Activated CD4-positive, alpha-beta T cell treated with anti-CD3 and anti-CD28 coated beads, Interleukin-2, amount 50 U/mL, for 1 hour (primary cell): ENCODE measurements at regions not wholly inside any gene's neighbourhood (a gene's known extent, or its start where the extent isn't known, plus 50 kb on each side); places are given as distances from the start of the nearest gene placed in this dataset.
"Not testable (repeated sequence)": the region's sequence is repeated elsewhere in the genome, so short reads cannot be mapped to it uniquely, and the experiment has no call there.

Experiments
- DNase-seq: peaks from one replicate; pipeline ENCODE4 v3.0.0-alpha.2; 2020

DNA sequence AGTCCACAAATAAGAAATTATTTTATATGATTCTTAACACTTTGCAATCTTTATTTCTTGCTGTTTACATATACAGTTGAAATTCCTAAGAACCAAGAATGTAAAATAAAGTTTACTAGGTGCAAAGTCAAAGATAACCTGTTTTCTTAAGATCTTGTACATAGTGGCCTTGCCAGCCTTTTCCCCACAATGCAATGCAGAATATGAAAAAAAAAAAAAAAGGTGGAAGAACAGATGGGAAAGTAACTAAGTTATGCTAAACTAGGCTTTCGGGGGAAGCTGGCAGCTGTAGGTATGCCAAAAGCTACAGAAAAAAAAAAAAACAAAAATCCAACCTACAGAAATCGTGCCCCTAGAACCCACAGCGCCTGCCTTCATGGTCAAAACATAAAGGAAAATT is 1588.4 kb downstream of the STIM2 start:
- no peak for DNase-seq

DNA sequence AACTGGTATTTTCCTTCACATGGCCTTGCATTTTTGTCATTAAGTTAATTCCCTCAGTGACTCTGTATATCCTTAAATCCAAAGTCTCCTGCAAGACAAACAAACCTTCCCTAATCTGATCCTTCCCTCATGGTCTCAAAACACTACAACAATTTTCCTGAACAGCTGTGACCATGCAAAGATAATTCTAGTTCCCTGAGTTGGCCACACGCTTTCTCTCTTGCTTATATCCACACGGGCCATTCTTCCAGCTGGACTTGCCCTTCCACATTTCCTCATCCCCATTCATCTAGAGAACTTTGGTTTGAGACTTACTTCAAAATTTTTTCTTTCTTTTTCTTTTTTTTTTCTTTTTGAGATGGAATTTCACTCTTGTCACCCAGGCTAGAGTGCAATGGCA is 1590.7 kb downstream of the STIM2 start:
- DNase-seq, result no peak

DNA sequence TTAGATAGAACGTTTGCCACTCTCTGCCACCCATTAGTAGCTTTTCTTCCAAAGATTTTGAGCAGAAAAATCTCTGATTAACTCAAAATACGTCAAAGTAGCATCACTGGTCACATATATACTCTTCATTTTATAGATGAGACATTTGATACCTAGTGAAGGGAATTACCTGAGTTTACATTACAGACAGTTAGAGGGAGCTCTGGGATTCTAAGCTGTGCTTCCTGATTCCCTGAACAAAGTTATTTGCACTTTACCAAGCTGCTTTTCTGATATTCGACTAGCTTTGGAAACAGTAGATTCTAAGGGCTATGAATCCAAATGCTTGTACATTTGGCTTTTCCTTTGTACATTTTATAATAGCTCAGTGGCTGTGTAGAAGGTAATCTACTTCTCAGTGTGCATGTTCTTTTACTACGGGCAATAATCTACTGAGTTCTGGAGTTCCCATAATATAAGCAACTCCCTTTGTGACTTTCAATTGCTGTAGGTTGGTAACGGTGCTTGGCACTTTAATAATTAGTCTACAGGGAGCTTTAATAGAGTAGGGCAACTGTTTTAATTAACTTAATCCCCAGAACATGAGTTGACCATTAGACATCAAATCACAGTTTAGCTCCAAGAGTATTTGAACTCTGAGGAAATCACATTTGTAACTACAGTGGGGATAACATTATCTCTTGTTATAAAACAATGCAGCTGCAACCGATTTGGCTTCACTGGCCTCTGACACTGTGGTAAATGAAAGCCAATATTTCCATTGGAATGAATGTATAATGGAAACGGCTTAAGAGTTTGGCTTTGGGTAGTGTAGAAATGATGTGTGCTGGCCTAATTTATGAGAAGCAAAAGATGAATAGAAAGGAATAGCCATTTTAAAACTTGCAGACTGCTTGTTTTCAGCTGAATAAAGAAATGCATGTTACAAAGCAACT is 1602.4 kb downstream of the STIM2 start:
- no peak for DNase-seq

DNA sequence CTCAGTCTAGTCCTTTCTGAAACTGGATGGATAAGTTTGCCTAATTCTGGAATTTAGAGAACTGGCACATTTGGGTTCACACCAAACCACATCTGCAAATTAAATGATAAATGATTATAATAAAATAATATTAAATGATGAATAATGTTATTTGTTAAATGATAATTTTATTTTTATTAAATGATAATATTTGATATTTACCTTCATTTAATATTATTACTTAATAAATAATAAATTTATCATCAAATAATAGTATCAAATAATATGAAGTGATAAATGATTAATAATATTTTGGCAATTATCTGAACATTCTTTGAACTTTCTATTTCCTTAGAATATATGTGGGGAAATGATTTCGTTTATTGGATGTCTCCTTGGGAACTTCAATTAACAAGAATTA is 1604.2 kb downstream of the STIM2 start:
- DNase-seq, result no peak

DNA sequence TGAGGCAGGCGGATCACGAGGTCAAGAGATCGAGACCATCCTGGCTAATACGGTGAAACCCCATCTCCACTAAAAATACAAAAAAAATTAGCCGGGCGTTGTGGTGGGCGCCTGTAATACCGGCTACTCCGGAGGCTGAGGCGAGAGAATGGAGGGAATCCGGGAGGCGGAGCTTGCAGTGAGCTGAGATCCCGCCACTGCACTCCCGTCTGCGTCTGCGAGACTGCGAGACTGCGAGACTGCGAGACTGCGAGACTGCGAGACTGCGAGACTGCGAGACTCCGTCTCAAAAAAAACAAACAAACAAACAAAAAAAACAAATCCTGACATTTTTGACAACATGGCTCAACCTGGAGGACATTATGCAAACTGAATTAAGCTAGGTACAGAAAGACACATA is 1606.2 kb downstream of the STIM2 start:
- DNase-seq, result not testable (repeated sequence)

DNA sequence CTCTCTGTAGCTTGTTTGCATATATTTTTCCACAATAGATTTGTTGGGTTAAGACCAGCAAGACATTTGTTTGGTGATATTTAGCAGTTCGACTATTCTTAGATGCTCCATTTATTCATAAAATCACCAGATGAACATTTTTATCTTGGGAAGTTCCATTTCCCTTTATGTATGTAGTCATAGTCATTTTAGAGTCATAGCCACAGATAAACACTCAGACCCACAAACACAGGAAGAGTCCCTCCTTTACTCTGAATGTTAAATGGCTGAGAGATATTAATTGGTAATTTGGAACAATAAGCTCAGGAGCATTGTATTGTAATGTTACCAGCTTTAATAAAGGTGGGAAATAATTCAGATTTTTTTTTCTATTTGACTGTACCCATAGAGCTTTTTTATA is 1608.7 kb downstream of the STIM2 start:
- no peak for DNase-seq

DNA sequence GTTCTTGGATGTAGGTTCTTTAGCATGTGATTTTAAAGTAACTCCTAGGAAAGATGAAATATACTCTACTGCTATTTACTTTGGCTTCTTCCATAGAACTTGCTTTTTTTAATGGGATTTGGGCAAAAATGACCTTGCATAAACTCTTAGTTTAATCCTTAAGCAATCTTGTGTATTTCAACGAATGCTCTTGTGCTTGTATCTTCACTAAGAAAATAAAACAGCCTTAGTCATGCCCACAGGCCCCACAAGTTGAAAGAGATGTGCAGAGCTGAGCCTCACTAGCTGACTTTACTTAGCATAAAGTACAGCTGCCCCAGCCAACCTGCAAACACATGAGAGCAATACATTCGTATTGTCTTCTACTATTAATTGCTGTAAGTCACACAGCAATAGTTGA is 1609.2 kb downstream of the STIM2 start:
- DNase-seq, result no peak

DNA sequence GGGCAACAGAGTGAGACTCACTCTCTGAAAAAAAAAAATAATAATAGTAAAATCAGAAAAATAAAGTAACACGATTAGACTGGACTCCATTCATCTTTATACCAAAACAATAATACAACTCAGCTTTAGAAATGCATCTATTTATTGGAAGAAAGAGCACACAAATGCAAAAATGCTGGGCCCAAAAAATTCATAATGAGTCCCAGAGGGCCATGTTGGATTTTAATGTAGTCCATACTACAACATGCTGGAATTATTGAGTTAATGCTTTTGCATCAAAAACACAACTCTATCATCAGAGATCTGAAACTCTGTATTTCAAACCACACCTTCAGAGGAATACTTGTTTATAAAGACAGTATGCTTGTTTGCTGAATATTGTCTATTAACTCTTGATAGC is 1614.7 kb downstream of the STIM2 start:
- DNase-seq, result no peak

DNA sequence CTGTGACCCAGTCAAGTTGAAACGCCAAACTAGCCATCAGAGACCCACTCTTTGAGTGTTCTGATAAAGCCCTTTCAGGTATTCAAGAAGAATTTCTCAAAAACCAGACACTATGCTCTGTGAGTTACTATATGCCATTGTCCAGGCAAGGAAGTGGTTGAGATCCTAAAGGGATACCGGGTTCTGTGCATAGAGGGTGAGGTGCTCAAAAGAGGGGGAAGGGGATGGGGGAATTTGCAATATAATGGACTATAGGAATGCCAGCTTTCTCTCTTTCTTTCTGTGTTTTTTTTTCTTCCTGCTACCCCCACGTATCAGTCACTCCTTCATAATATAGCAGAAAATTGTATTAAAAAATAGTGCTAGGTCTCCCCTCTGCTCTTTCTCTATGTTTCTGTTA is 1619.0 kb downstream of the STIM2 start:
- no peak for DNase-seq

DNA sequence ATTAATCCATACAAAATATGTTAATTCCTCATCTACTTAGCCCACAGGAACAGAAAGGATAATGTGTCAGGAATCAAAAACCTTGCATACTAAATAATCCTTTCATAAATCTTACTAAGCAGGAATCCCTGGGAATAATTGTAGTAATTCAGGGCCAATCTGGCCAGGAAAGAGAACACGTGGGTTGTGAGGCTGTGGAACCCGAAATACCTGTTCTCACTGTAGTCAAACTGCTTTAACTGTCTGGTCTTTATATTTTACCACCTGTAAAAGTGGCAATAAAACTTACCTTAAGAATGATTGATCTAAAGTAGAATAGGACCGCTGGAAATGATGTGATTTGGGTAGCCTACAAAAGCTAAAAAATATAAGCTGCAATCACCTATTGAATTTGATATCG is 1620.9 kb downstream of the STIM2 start:
- no peak for DNase-seq

DNA sequence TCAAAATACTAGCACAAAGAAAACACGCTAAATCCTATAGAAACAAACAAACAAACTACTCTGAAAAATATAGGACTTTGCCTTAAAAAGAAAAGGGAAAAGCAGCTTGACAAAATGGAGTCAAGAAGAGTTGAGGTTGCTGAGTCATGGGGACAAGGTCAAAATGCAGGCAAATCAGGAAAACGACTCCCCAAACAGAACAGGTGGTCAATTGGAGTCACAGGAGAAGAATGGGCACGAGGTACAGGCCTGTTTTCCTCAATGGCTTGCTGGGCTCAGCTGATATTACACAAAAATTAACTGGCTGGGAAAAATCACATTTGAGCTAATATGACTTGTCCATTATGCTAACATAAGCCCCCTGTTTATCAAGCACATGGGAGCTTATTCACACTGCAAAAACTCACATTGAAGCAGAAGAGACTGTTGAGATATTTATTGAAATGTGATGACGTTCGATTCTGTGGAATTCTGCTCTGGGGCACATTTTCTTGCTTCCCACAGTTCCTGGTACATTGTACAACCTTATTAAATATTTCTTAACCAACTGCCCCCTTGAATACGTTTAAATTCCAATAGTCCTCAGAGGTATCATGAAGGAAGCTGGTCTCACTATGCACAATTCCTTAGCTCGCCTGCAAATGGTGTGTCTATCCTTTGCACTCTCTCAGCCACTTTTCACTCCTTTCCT is 1622.1 kb downstream of the STIM2 start:
- DNase-seq, result no peak

DNA sequence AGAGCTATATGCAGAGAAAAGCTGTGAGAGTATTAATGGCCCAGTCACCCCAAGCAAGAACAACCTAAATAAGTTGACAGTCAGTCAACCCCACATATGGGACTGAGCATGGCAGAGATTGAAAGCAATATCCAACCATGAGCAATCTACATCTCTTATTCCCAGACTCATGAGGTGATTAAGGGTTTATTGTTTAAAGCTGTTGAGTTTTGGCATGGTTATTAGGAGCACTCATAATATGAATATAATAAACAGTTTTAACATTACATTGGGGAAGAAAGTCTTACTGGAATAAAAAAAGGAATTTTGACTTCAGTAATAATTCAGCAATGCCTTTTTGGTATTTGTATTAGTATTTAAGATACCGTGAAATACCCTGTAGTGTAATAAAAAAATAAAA is 1627.4 kb downstream of the STIM2 start:
- DNase-seq, result no peak

DNA sequence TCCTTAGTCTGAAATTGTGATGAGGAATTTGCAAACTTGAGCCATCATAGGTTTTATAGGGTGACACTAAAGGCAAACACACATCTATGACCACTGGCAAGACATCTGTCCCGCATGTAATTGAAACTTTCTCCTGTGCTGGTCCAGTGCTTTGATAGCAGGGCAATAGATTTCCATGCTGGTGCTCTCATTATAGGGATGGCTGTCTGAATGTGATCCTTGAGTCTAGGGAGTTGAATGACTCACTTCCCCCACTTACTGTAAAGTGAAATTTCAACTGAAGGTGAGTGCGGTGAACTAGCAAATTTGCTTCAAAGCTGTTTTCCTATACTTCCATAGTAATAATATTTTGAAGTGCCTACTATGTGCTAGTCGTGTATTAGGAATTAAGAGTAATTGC is 1630.0 kb downstream of the STIM2 start:
- no peak for DNase-seq

DNA sequence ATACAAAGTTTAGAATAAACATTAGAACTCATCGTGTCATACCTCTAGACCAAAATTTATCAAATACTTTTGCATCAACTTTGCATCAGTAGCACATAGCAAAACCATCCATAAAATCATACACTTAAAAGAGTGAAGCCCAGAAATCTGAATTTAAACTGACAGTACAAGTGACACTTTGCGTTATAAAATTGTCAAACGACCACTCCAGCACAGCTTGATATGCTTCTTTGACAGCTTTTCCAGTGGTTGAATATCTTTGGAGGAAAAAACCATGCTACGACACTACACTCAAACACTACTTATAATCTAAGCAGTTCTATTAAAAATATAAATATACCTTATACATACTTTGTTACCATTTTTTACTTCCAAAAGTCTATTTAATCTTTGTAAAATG is 1644.4 kb downstream of the STIM2 start:
- no peak for DNase-seq

DNA sequence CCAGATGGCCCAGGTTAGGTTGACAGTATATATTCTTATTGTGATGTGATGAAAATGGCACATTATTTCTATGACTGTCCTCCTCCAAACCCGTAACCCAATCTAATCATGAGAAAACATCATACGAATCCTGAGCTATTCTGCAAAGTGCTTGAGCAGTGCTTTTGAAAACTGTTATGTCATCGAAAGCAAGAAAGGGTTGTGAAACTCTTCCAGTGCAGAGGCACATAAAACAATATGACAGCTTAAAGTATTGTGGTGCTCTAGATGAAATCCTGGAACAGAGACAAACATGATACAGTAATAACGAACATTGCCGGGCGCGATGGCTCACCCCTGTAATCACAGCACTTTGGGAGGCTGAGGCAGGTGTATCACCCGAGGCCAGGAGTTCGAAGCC is 1648.0 kb downstream of the STIM2 start:
- no peak for DNase-seq

DNA sequence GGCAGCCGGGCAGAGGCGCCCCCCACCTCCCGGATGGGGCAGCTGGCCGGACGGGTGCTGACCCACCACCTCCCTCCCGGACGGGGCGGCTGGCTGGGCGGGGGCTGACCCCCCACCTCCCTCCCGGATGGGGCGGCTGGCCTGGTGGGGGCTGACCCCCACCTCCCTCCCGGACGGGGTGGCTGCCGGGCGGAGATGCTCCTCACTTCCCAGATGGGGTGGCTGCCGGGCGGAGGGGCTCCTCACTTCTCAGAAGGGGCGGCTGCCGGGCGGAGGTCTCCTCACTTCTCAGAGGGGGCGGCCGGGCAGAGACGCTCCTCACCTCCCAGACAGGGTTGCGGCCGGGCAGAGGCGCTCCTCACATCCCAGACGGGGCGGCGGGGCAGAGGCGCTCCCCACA is 1654.1 kb downstream of the STIM2 start:
- DNase-seq, result not testable (repeated sequence)

DNA sequence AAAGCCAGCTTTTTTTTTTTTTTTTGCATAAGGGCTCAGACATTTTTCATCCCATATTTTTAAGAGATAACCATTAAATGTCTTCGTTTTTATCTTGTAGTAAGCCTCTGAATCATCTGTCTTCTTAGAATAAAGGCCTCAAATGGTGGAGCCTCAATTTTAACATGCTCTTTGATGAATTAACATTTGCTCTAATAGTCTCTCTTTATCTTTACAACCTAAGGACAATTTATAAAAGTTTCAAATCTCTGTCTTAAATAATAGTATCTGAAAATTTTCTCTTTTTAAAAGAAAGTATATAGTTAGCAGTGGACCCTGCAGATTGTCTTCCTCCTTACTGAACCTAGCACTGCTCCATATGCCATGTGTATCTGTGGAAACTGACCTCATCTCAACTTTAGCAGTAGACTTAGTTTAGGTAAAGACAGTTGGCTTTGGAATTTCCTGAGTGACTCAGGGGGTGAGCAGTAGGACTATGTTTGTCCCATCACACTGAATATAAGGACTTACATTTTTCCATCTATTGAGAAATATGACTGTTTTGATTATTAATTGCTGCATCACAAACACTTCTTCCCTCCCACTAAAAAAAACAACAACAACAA is 1658.0 kb downstream of the STIM2 start:
- no peak for DNase-seq

DNA sequence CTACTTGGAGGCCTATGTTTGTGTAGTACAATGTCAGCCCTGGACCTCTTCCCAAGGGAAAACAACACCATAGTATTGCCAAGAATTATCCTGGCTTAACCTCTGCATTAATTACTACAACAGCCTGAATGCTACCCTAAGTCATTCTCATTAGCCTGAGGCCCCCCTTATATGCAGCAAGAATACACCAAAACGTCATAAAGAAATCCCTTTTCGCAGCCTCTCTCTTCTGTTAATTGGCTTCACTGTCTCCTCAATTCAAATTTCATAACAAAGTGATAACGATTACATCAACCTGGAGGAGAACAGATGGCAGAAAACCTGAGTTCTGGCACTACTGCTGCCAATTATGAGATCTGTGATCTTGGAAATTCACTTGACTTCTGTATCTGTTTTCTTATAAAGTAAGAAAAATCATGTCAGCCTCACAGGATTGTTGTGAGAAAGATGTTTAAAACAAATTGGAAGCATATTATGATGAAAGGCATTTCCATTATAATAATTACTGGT is 1663.1 kb downstream of the STIM2 start:
- no peak for DNase-seq

DNA sequence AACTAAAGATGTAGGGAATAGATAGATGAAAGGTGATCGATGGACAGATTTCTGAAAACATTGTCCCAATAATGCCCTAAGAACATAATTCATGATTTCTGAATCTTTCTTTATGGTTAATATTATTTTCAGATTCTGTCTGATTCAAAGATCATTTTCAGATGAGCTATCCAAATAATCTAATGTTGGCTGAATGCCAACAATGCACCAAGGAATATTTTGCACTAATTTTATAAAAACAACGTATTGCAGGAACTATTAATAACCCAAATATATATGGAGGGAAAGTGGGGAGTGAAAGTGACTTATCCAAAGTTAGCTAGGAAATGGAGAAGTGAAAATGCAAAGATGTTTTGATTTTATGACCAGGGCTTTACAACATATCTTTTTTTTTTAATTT is 1675.5 kb downstream of the STIM2 start:
- DNase-seq, result no peak

DNA sequence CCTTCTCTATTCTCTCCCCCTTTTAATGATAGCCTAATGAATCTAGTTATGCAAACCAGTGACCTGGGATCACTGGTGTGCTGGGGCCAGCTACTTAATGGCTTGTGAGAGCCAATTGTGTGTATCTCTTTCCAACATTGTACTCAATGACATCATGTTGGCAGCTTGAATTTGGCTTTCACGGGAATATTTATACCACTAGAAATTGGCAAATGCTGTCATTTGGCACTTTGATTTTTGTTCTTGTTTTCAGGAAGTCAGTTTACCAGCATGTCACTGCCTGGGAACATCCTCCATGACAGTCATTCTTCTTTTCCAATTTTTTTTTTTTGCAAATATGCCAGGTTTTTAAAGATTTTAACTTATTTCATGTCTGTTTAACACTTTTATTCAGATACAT is 1685.3 kb downstream of the STIM2 start:
- no peak for DNase-seq

DNA sequence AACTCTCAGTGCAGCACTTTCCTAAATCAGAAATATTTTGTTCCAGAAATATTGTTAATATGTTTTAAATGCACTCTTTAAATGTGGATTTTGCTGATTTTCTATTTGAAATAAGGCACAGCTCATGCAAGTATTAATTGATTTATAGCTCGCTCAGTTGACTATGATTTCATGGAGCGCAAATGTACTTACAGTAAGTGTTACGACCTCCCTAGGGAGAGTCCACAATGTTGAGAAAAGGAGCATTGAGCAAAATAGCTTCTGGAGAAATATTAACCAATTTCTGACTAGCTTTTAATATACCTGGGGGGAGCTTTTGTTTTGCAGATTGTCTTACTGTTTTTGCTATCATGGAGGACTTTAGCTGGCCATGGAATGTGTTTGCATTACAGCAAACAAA is 1687.5 kb downstream of the STIM2 start:
- no peak for DNase-seq

DNA sequence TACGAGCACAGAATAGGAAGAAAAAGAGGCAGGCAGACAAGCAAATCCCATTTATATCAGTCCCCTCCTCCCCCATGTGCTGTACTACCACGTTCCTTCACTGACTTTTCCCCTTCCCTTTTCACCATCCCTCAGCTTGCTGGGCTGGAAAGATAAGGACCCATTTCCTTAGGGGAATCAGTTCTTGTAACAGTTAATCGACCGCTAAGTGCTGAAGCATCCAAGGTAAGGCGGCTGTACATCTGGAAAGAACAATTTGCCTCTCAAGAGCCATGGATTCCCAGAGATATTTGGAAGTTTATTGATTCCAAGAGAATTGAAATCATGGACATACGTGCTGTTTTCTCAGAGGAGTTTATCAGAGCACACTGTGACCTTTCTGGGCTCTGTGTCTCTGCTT is 1688.0 kb downstream of the STIM2 start:
- DNase-seq, result no peak

DNA sequence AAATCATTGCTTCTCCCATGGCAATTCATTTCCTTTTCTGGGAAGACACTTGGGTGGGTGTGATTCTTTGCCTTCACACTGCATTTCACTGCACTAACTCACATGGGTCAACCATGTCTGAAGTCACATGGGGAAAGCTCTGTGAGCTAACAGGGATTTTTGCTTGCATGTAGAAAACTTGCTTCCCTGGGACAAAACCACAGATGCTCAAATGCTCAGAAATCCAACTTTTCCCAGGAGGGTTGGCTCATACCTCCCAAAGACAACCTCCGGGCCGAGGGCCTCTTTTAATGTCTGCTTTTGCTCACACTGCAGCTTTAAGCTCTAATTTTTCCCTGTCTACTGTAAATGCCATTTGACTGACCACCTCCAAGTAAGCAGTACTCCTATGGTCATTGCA is 1695.2 kb downstream of the STIM2 start:
- no peak for DNase-seq

DNA sequence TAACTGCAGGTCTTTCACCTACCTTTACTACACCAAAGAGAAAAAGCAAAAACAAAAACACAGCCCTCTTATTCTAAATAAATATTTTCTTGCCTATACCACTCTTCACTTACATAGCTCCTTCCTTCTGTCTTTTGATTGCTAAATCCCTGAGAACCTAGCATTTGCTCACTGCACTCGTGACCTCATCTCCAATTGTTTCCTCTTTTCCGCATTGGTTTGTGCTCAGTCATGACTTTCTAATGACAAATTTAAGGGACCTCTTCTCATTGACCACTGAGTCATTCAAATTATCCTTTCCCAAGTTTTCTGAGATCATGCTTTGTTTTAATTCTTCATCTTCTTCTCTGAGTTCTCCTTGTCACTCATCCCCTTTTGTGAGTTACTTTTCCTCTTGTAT is 1697.1 kb downstream of the STIM2 start:
- no peak for DNase-seq
